Activated naive CD8-positive, alpha-beta T cell treated with anti-CD3 and anti-CD28 coated beads for 36 hours (primary cell): ENCODE measurements at regions not wholly inside any gene's neighbourhood (a gene's known extent, or its start where the extent isn't known, plus 50 kb on each side); places are given as distances from the start of the nearest gene placed in this dataset.

Experiments used
- DNase-seq: peaks from one replicate; pipeline ENCODE4 v3.0.0; 2021
- H3K27ac Mint-ChIP-seq: one replicate; pipeline ENCODE4 v1.8.0; 2022; ENCODE audit warnings: mild to moderate bottlenecking, moderate library complexity, mixed read lengths
- H3K27me3 Mint-ChIP-seq: one replicate; pipeline ENCODE4 v1.8.0; 2022; ENCODE audit warnings: mild to moderate bottlenecking, mixed read lengths
- H3K36me3 Mint-ChIP-seq: one replicate; pipeline ENCODE4 v1.8.0; 2021; ENCODE audit warnings: mild to moderate bottlenecking, mixed read lengths
- H3K4me1 Mint-ChIP-seq: one replicate; pipeline ENCODE4 v1.8.0; 2021; ENCODE audit warnings: mixed read lengths
- H3K4me3 Mint-ChIP-seq: one replicate; pipeline ENCODE4 v1.8.0; 2022; ENCODE audit warnings: mild to moderate bottlenecking, moderate library complexity, mixed read lengths
- H3K9me3 Mint-ChIP-seq: one replicate; pipeline ENCODE4 v1.8.0; 2022; ENCODE audit warnings: mixed read lengths

DNA sequence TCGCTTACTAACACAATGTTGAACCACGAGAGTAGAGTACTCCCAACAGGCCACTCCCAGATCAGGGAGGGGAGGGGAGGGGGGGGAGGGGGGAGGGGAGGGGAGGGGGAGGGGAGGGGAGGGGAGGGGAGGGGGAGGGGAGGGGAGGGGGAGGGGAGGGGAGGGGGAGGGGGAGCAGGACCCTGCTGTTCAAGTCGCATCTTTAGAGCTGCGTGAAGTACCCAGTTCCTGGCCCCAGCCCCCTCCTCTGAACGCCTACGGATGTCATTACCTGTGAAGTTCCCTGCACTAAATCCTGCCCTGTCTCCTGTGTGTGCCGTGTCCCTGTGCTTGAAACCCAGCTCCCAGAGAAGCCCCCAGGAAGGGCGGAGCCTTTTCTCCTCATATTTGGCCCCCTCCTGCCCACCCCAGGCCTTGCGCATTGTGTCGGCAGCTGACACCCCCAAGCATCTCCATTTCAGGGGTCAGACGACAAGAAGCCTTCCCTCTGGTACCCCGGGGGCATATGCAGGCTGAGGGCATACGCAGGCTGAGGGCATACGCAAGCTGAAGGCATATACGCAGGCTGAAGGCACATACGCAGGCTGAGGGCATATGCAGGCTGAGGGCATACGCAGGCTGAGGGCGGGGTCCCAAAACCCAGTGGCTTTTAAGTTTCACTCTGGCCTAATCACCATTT lies 330.2 kb downstream of the C16orf95 start:
- no peaks in the 10 kb centered on the region for H3K9me3 Mint-ChIP-seq
- no peak overlapping the region for H3K27ac Mint-ChIP-seq
- peaks cover 2% of the 10 kb centered on the region for H3K4me1 Mint-ChIP-seq
- no peak for DNase-seq
- peaks cover 24% of the 10 kb centered on the region for H3K27me3 Mint-ChIP-seq
- no peaks in the 10 kb centered on the region for H3K36me3 Mint-ChIP-seq
- no peak overlapping the region for H3K4me3 Mint-ChIP-seq

DNA sequence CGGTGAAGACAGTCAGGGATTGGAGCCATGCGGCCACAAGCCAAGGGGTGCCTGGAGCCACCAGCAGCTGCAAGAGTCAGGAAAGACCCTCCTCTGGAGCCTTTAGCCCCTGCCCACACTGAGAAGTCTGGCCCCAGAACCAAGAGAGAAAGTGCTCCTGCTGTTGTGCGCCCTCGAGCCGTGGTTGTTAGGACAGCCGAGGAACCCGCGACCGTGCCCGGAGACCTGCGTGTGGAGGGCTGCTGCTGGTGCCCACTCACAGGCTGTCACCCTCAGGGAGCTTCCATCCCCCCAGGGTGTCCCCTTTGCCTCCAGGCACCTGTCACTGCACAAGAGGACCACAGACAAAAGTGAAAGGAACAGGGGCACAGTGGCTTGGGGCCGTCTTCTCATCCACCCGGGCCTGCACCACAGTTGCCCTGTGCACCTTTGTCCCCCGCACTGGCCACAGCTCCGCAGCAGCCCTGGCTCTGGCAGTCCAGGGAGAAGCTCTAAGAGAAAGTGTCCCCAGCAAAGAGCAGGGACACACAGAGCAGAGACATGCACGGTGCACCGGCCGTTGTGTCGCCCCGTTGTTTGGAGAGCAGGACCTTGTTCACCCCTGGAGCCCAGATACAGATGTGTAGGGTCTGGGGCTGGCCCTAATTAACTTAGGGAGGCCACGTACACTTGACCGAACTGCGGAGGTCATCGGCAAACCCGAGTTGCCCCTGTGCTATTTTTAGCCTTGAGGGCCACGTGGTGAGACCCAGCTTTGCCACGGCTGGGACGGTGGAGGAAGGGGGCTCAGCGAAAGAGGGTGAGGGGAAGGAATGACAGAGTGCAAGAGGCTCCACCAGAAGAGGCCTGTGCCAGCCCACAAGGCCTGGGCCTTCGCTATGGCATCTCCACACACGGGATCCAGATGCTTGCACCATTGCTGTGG lies 329.2 kb downstream of the C16orf95 start:
- DNase-seq, result no peak
- peaks cover 28% of the 10 kb centered on the region for H3K27me3 Mint-ChIP-seq
- H3K36me3 Mint-ChIP-seq, result no peaks in the 10 kb centered on the region
- H3K4me1 Mint-ChIP-seq, result peaks cover 2% of the 10 kb centered on the region
- H3K4me3 Mint-ChIP-seq, result no peak overlapping the region
- no peak overlapping the region for H3K27ac Mint-ChIP-seq
- no peaks in the 10 kb centered on the region for H3K9me3 Mint-ChIP-seq

DNA sequence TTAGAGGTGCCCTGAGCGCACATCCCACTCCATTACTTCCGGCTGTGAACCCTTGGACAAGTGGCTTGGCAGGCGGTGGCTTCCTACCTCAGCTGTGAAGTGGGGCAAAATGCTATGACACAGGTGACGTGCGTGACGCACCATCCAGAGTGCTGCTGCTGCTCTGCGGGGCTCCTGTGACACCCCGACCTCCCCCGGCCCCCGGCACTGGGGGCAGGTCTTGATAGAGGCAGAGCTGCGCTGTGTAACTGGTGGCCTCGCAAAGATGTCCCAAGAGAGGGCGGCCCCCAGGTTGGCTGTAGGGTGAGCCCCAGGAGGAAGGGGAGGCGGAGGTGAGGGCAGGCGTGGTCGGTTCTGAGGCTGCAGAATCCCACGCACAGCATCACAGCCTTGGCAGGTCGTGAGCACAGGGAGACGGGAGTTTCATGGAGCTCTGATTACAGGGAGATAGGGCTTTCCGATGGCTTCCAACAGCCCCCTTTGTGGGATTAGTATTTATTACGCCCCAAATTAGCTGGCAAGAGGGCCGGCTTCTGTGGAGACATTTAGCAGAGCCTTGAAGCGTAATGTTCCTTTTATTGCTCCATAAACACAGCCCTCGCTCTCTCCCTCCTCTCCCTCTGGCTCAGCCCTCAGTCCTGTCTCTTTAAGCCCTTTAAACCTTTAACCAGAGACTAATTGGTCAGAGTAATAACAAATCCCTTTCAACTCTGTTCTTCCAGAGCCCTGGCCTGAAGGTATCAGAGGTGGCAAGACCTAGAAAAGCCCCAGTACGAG lies 328.1 kb downstream of the C16orf95 start:
- Mint-ChIP-seq H3K27ac (no peak overlapping the region), H3K9me3 (no peaks in the 10 kb centered on the region), H3K36me3 (no peaks in the 10 kb centered on the region), H3K4me1 (peaks cover 2% of the 10 kb centered on the region), H3K27me3 (peaks cover 32% of the 10 kb centered on the region), H3K4me3 (no peak overlapping the region)
- no peak for DNase-seq

GRCh38 chr16:86990451-86990850 lies 326.7 kb downstream of the C16orf95 start:
- Mint-ChIP-seq H3K9me3 (no peaks in the 10 kb centered on the region), H3K27me3 (peaks cover 32% of the 10 kb centered on the region), H3K27ac (no peak overlapping the region), H3K4me1 (peaks cover 2% of the 10 kb centered on the region), H3K4me3 (no peak overlapping the region), H3K36me3 (no peaks in the 10 kb centered on the region)
- DNase-seq, result peak; percentile 7

GRCh38 chr16:86991679-86992078 lies 325.5 kb downstream of the C16orf95 start:
- Mint-ChIP-seq H3K36me3 (no peaks in the 10 kb centered on the region), H3K27me3 (peaks cover 32% of the 10 kb centered on the region), H3K4me1 (peaks cover 2% of the 10 kb centered on the region), H3K27ac (no peak overlapping the region), H3K9me3 (no peaks in the 10 kb centered on the region), H3K4me3 (no peak overlapping the region)
- no peak for DNase-seq

- H3K9me3 Mint-ChIP-seq, result no peaks in the 10 kb centered on the region
- no peak overlapping the region for H3K27ac Mint-ChIP-seq
These were observed 324.6 kb downstream of the C16orf95 start for GRCh38 chr16:86992587-86992986.

DNA sequence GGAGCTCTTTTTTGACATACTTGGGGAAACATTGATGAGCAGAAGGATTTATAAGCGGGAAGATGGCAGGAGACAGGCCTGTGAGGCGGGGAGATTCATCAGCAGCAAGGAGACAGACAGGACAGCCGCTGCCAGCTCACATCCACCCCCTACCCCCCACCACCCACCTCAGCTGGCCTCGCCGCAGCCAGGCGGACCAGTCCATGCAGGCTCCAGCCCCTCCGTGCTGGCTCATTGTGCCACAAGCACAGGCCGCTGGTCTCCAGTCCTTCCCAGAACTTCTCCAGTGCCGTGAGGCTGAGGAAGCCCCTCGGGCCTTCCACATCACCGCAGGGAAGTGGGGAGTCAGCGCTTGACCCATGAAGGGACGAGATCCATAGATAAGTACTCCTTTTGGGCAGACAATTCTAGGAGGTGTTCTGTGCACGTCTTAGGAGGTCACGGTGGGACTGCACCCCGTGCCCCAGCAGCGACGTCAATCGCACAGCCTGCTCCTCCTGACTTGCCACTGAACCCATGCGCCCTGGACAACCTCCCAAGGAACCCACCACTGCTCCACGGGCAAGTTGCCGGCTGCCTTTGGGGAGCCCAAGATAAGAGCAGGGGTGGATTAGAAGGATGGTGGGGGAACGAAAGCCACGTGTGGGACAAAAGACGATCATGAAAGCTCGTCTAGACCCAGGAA lies 323.6 kb downstream of the C16orf95 start:
- H3K4me3 Mint-ChIP-seq, result no peak overlapping the region
- H3K36me3 Mint-ChIP-seq, result no peaks in the 10 kb centered on the region
- no peaks in the 10 kb centered on the region for H3K9me3 Mint-ChIP-seq
- H3K27ac Mint-ChIP-seq, result no peak overlapping the region
- no peak for DNase-seq
- H3K27me3 Mint-ChIP-seq, result peaks cover 36% of the 10 kb centered on the region
- peaks cover 2% of the 10 kb centered on the region for H3K4me1 Mint-ChIP-seq

More at GRCh38 chr16:86992587-86992986, 324.6 kb downstream of the C16orf95 start:
- Mint-ChIP-seq H3K4me3 (no peak overlapping the region), H3K4me1 (peaks cover 2% of the 10 kb centered on the region), H3K36me3 (no peaks in the 10 kb centered on the region), H3K27me3 (peaks cover 39% of the 10 kb centered on the region)
- no peak for DNase-seq

- Mint-ChIP-seq H3K27me3 (peaks cover 38% of the 10 kb centered on the region), H3K4me3 (no peak overlapping the region), H3K4me1 (peaks cover 2% of the 10 kb centered on the region), H3K36me3 (no peaks in the 10 kb centered on the region), H3K27ac (no peak overlapping the region), H3K9me3 (no peaks in the 10 kb centered on the region)
- DNase-seq, result no peak
These were observed 323.0 kb downstream of the C16orf95 start for GRCh38 chr16:86994215-86994614.

GRCh38 chr16:86994651-86995171 lies 322.5 kb downstream of the C16orf95 start:
- Mint-ChIP-seq H3K9me3 (no peaks in the 10 kb centered on the region), H3K36me3 (no peaks in the 10 kb centered on the region), H3K4me1 (peaks cover 2% of the 10 kb centered on the region), H3K27ac (no peak overlapping the region), H3K4me3 (no peak overlapping the region), H3K27me3 (peaks cover 42% of the 10 kb centered on the region)
- DNase-seq, result no peak

DNA sequence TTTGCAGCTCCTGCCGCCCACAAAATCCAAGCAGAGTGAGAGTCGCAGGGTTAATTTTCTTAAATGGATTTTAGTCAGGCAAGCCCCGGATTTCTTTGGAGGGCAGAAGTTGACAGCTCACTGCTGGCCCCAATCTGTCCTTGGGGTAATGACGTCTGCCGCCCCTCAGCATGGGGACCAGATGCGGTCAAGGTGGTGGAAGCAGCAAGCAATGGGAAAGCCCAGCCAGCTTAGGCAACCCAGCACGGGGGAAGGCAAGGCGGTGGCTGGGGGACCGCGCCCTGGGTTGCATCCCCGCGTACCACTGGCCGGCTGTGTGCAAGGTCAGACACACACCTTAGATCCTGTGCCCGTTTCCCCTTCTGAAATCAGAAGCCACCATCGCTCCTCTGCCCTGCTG lies 321.7 kb downstream of the C16orf95 start:
- Mint-ChIP-seq H3K27me3 (peaks cover 40% of the 10 kb centered on the region), H3K9me3 (no peaks in the 10 kb centered on the region), H3K4me3 (no peak overlapping the region), H3K36me3 (no peaks in the 10 kb centered on the region), H3K4me1 (no peaks in the 10 kb centered on the region), H3K27ac (no peak overlapping the region)
- DNase-seq, result no peak

DNA sequence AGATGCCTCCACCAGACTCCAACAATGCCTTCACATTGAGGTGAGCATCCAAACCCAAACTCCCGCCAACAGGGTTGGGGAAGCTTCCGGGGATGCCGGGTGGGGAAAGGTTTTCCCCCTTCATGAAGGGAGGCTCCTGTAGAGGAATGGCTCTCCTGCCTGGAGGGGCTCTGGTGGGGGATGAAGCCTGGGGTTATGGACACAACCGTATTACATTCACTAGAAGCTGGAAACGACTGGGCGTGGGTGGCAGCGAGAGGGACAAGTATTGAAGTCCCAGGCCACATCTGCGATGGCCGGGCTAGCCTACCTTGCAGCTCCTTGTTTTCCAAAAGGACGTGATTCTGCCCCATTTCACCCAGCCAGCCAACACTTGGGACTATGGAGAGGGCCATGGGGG lies 321.1 kb downstream of the C16orf95 start:
- Mint-ChIP-seq H3K9me3 (no peaks in the 10 kb centered on the region), H3K27ac (no peak overlapping the region), H3K4me1 (no peaks in the 10 kb centered on the region), H3K27me3 (peaks cover 33% of the 10 kb centered on the region), H3K4me3 (no peak overlapping the region), H3K36me3 (no peaks in the 10 kb centered on the region)
- no peak for DNase-seq

DNA sequence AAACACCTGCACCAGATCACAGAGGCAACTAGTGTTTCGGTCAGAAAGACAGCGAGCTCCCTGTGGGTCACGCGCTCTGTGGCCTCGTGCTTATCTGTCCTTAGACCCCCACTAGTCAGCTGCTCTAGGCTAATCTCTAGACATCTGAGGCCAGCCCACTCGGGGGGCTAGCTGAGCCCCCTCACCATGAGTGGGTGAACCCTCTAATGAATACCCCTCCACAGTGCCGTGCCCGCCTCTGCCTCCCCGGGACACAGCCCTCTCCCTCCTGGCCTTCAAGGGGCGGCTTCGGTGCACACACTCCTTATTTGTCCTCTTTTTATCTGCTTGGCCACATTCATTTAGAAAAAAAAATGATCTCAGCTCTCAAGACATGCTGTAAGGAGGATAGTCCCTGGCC lies 320.1 kb downstream of the C16orf95 start:
- no peak for DNase-seq
- H3K9me3 Mint-ChIP-seq, result no peaks in the 10 kb centered on the region
- H3K27ac Mint-ChIP-seq, result no peak overlapping the region

GRCh38 chr16:86998196-86999001 lies 318.8 kb downstream of the C16orf95 start:
- no peak for DNase-seq
- H3K4me3 Mint-ChIP-seq, result no peak overlapping the region
- H3K27me3 Mint-ChIP-seq, result peaks cover 18% of the 10 kb centered on the region
- H3K4me1 Mint-ChIP-seq, result no peaks in the 10 kb centered on the region
- no peaks in the 10 kb centered on the region for H3K36me3 Mint-ChIP-seq
- no peak overlapping the region for H3K27ac Mint-ChIP-seq
- no peaks in the 10 kb centered on the region for H3K9me3 Mint-ChIP-seq

More for the DNA sequence above, 320.1 kb downstream of the C16orf95 start:
- Mint-ChIP-seq H3K27me3 (peaks cover 26% of the 10 kb centered on the region), H3K36me3 (no peaks in the 10 kb centered on the region), H3K4me1 (no peaks in the 10 kb centered on the region), H3K4me3 (no peak overlapping the region)

DNA sequence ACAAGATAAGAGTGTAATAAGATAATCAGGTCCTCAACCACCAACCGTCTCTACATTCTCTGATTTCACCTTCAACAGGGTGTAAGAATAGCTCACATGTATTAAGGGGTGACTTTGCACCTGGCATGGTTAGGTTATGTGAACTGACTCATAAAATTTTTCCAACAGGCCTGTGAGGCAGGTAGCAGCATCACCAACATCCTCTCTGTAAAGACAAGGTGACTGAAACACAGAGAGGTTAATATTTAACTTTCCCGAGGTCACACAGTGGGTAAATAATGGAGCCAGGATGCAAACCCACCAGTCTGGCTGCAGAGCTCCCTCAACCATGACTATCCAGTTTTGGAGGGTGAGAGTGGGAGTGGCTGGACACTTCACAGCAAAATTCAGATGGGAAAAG lies 317.2 kb downstream of the C16orf95 start:
- H3K36me3 Mint-ChIP-seq, result no peaks in the 10 kb centered on the region
- no peaks in the 10 kb centered on the region for H3K4me1 Mint-ChIP-seq
- H3K27me3 Mint-ChIP-seq, result peaks cover 18% of the 10 kb centered on the region
- no peak overlapping the region for H3K27ac Mint-ChIP-seq
- H3K4me3 Mint-ChIP-seq, result no peak overlapping the region
- DNase-seq, result no peak
- no peaks in the 10 kb centered on the region for H3K9me3 Mint-ChIP-seq
